H1 (cell line): ENCODE measurements at regions not wholly inside any gene's neighbourhood (a gene's known extent, or its start where the extent isn't known, plus 50 kb on each side); places are given as distances from the start of the nearest gene placed in this dataset.

Experiments used
- CTCF ChIA-PET: fragments of 300-600 bp; sonication (Branson Sonifier 250); formaldehyde crosslinking; loops from one replicate; lab custom pipeline; 2021; ENCODE audit not compliant: partially characterized antibody; lab: Charles Lee
- POLR2A ChIA-PET: fragments of 300-600 bp; sonication (Branson Sonifier 250); formaldehyde crosslinking; loops from one replicate; lab custom pipeline; 2021; ENCODE audit warnings: inconsistent platforms; ENCODE audit not compliant: partially characterized antibody; lab: Charles Lee
- DNase-seq, 2 experiments: peaks; one replicate each; pipeline versions ENCODE4 v3.0.0 to v3.0.0-alpha.2; 2010 to 2022; ENCODE audit warnings: low spot score in 2 of 2, low read depth in 1 of 2, mixed read lengths in 1 of 2
- FAIRE-seq: peaks from 2 replicates; lab custom pipeline; 2011; peaks lifted over from hg19 to GRCh38; lab: Jason Lieb, UNC
- H2AFZ ChIP-seq: 2 replicates; pipeline ENCODE4 v1.8.1; 2012; ENCODE audit warnings: low read length, inconsistent platforms
- H2AK5ac ChIP-seq: 2 replicates; pipeline ENCODE4 v1.6.1; 2013; ENCODE audit warnings: low read depth, low read length
- H2BK120ac ChIP-seq: replicated peaks from 2 replicates; pipeline ENCODE3; 2013; ENCODE audit warnings: low read depth, low read length, inconsistent platforms
- H2BK12ac ChIP-seq: 2 replicates; pipeline ENCODE4 v1.6.1; 2013; ENCODE audit warnings: low read depth, low read length
- H2BK15ac ChIP-seq: 2 replicates; pipeline ENCODE4 v1.6.1; 2013; ENCODE audit warnings: low read length
- H2BK20ac ChIP-seq: 2 replicates; pipeline ENCODE4 v1.6.1; 2013; ENCODE audit warnings: low read length
- H2BK5ac ChIP-seq: 2 replicates; pipeline ENCODE4 v1.6.1; 2013; ENCODE audit warnings: low read depth, low read length
- H3K14ac ChIP-seq: 2 replicates; pipeline ENCODE4 v1.6.1; 2013; ENCODE audit warnings: inconsistent platforms; ENCODE audit not compliant: insufficient read length
- H3K18ac ChIP-seq: 2 replicates; pipeline ENCODE4 v1.6.1; 2013; ENCODE audit warnings: low read length; ENCODE audit errors: extremely low read depth
- H3K23ac ChIP-seq: 2 replicates; pipeline ENCODE4 v1.6.1; 2013; ENCODE audit warnings: inconsistent platforms; ENCODE audit not compliant: insufficient read length
- H3K23me2 ChIP-seq: 2 replicates; pipeline ENCODE4 v1.6.1; 2013; ENCODE audit warnings: low read depth, low read length
- H3K27ac ChIP-seq: 2 replicates; pipeline ENCODE4 v1.6.1; 2011; ENCODE audit warnings: low read depth, low read length, inconsistent platforms
- H3K27me3 ChIP-seq, 4 experiments: replicated peaks in 1 of 4; 1 replicate in 1 of 4; 2 replicates in 3 of 4; pipeline versions ENCODE4 v1.6.1 to v1.8.1; 2011 to 2013; ENCODE audit warnings: low read length in 3 of 4, mild to moderate bottlenecking in 3 of 4, inconsistent platforms in 2 of 4, mixed read lengths in 2 of 4, moderate library complexity in 1 of 4; ENCODE audit not compliant: control insufficient read depth in 3 of 4, insufficient read depth in 3 of 4; ENCODE audit errors: extremely low read depth in 1 of 4
- H3K36me3 ChIP-seq, 4 experiments: 2 replicates each; pipeline versions ENCODE4 v1.6.1 to v1.8.1; 2011 to 2013; ENCODE audit warnings: mild to moderate bottlenecking in 4 of 4, low read length in 3 of 4, moderate library complexity in 2 of 4, control low read depth in 1 of 4, inconsistent platforms in 1 of 4; ENCODE audit not compliant: insufficient read depth in 4 of 4, control insufficient read depth in 2 of 4
- H3K4ac ChIP-seq: replicated peaks from 2 replicates; pipeline ENCODE3; 2013; ENCODE audit warnings: low read length, low read depth, mixed read lengths, inconsistent platforms; ENCODE audit not compliant: insufficient read length
- H3K4me1 ChIP-seq, 4 experiments: replicated peaks in 1 of 4; 1 replicate in 1 of 4; 2 replicates in 3 of 4; pipeline versions ENCODE4 v1.6.1 to v1.8.1; 2011 to 2013; ENCODE audit warnings: low read length in 3 of 4, inconsistent platforms in 2 of 4, mixed read lengths in 1 of 4; ENCODE audit not compliant: insufficient read depth in 4 of 4, control insufficient read depth in 3 of 4
- H3K4me2 ChIP-seq, 2 experiments: 2 replicates each; pipeline versions ENCODE4 v1.6.1 to v1.8.1; 2011 to 2013; ENCODE audit warnings: low read depth in 2 of 2, low read length in 2 of 2, control low read depth in 1 of 2, inconsistent platforms in 1 of 2, mild to moderate bottlenecking in 1 of 2; ENCODE audit not compliant: insufficient read depth in 1 of 2
- H3K4me3 ChIP-seq, 4 experiments: fragments of 200-600, 300-600 bp in 1 of 4; sonication (generic), shearing (Covaris generic), sonication (Bioruptor Twin) in 1 of 4; 2 replicates each; pipeline versions ENCODE4 v1.5.1 to v1.8.1; 2011 to 2016; ENCODE audit warnings: low read length in 4 of 4, low read depth in 3 of 4, control low read depth in 2 of 4, inconsistent platforms in 2 of 4, mild to moderate bottlenecking in 2 of 4, mixed read lengths in 1 of 4, moderate library complexity in 1 of 4; ENCODE audit not compliant: insufficient read depth in 2 of 4; ENCODE audit errors: extremely low read depth in 1 of 4
- H3K56ac ChIP-seq: replicated peaks from 2 replicates; pipeline ENCODE3; 2013; ENCODE audit warnings: low read depth, mild to moderate bottlenecking, mixed read lengths, low read length, inconsistent platforms; ENCODE audit not compliant: insufficient read length
- H3K79me1 ChIP-seq: 2 replicates; pipeline ENCODE4 v1.6.1; 2013; ENCODE audit warnings: low read depth, low read length, control low read depth
- H3K79me2 ChIP-seq, 2 experiments: 2 replicates each; pipeline versions ENCODE4 v1.6.1 to v1.8.1; 2012 to 2013; ENCODE audit warnings: low read length in 2 of 2, mild to moderate bottlenecking in 2 of 2, inconsistent platforms in 1 of 2; ENCODE audit not compliant: insufficient read depth in 2 of 2, control insufficient read depth in 1 of 2
- H3K9ac ChIP-seq, 4 experiments: replicated peaks in 1 of 4; 1 replicate in 1 of 4; 2 replicates in 3 of 4; pipeline versions ENCODE4 v1.6.1 to v1.8.1; 2011 to 2013; ENCODE audit warnings: low read depth in 3 of 4, low read length in 3 of 4, control low read depth in 2 of 4, mild to moderate bottlenecking in 2 of 4, moderate library complexity in 2 of 4, inconsistent platforms in 1 of 4; ENCODE audit errors: extremely low read depth in 1 of 4
- H3K9me3 ChIP-seq, 2 experiments: 2 replicates each; pipeline versions ENCODE4 v1.6.1 to v1.8.1; 2012 to 2013; ENCODE audit warnings: mild to moderate bottlenecking in 2 of 2, moderate library complexity in 2 of 2, control low read depth in 1 of 2, inconsistent platforms in 1 of 2, low read depth in 1 of 2, low read length in 1 of 2, mixed read lengths in 1 of 2; ENCODE audit not compliant: insufficient read depth in 2 of 2
- H4K20me1 ChIP-seq, 2 experiments: replicated peaks in 1 of 2; 2 replicates each; pipeline versions ENCODE3 to v1.8.1; 2011 to 2013; ENCODE audit warnings: inconsistent platforms in 2 of 2, low read length in 2 of 2, mild to moderate bottlenecking in 1 of 2; ENCODE audit not compliant: insufficient read depth in 2 of 2, control insufficient read depth in 1 of 2
- H4K5ac ChIP-seq: 2 replicates; pipeline ENCODE4 v1.6.1; 2013; ENCODE audit warnings: low read length, low read depth, mixed read lengths, inconsistent platforms; ENCODE audit not compliant: insufficient read length
- H4K8ac ChIP-seq: 2 replicates; pipeline ENCODE4 v1.8.0; 2013; ENCODE audit warnings: mild to moderate bottlenecking, moderate library complexity, low read length, inconsistent platforms; ENCODE audit not compliant: insufficient read depth; ENCODE audit errors: extremely low read depth
- H4K91ac ChIP-seq: replicated peaks from 2 replicates; pipeline ENCODE3; 2013; ENCODE audit warnings: low read length, mixed read lengths, inconsistent platforms; ENCODE audit not compliant: insufficient read length
- BCL11A ChIP-seq, 2 experiments: IDR thresholded peaks; one replicate each; pipeline ENCODE4 v1.6.1; 2011; ENCODE audit warnings: low read depth in 2 of 2, low read length in 2 of 2, mild to moderate bottlenecking in 2 of 2
- CEBPB ChIP-seq: IDR thresholded peaks from 2 replicates; pipeline ENCODE4 v1.6.1; 2012; ENCODE audit warnings: low read depth, low read length
- GABPA ChIP-seq: IDR thresholded peaks from 2 replicates; pipeline ENCODE4 v1.6.1; 2011; ENCODE audit warnings: mild to moderate bottlenecking, low read length, moderate library complexity, borderline replicate concordance; ENCODE audit not compliant: insufficient read depth
- HDAC2 ChIP-seq, 2 experiments: fragments of 300-600 bp in 1 of 2; sonication (generic) in 1 of 2; IDR thresholded peaks; 2 replicates each; pipeline ENCODE4 v1.6.1; 2011 to 2012; ENCODE audit warnings: low read depth in 2 of 2, low read length in 2 of 2, mild to moderate bottlenecking in 2 of 2, moderate library complexity in 2 of 2, borderline replicate concordance in 1 of 2, inconsistent platforms in 1 of 2
- HDAC6 ChIP-seq: IDR thresholded peaks from one replicate; pipeline ENCODE4 v1.7.1; 2012; ENCODE audit warnings: low read depth, mild to moderate bottlenecking, inconsistent platforms, low read length, moderate library complexity
- JUND ChIP-seq: IDR thresholded peaks from 2 replicates; pipeline ENCODE4 v1.6.1; 2011; ENCODE audit warnings: mild to moderate bottlenecking, improper control_type of control experiment, low read length
- RFX5 ChIP-seq: IDR thresholded peaks from 2 replicates; pipeline ENCODE4 v1.6.1; 2011; ENCODE audit warnings: low read depth, low read length, improper control_type of control experiment, borderline replicate concordance
- TEAD4 ChIP-seq: IDR thresholded peaks from 2 replicates; pipeline ENCODE4 v1.6.1; 2012; ENCODE audit warnings: low read depth, low read length, inconsistent platforms, mixed read lengths
- WGBS, 2 experiments: shearing (Covaris generic) in 1 of 2; methylation state at CpG; one replicate each; pipeline versions ENCODE4 v1.1.6 to v1.1.7; 2013 to 2015; ENCODE audit warnings: low lambda C conversion rate in 2 of 2, mixed read lengths in 2 of 2, inconsistent platforms in 1 of 2, low coverage in 1 of 2, missing lambda C conversion rate in 1 of 2; ENCODE audit not compliant: insufficient replicate concordance in 2 of 2, insufficient coverage in 1 of 2, insufficient read length in 1 of 2; ENCODE audit errors: extremely low coverage in 1 of 2, missing lambda C conversion rate in 1 of 2; 5-methylcytosine and 5-hydroxymethylcytosine counted together

GRCh38 chr15:69906256-69907185 is 191.2 kb downstream of the TLE3 start:
- Histone ChIP-seq H4K20me1 (no peaks in the 10 kb centered on the region), H3K36me3 (no peaks in the 10 kb centered on the region), H3K4ac (no peak overlapping the region), H3K4me3 (no peak overlapping the region), H4K91ac (no peak overlapping the region), H2BK20ac (no peak overlapping the region), H2BK15ac (no peak overlapping the region), H2AFZ (no peak overlapping the region), H3K79me1 (no peaks in the 10 kb centered on the region), H4K8ac (no peak overlapping the region), H3K27me3 (peaks cover 0 to 2% (median 1%) of the 10 kb centered on the region in 4 experiments; a peak in 2 of 7 replicates), H3K18ac (no peak overlapping the region), H4K5ac (no peak overlapping the region), H3K27ac (no peak overlapping the region), H3K4me1 (peaks cover 2 to 14% (median 8%) of the 10 kb centered on the region in 4 experiments; a peak in 6 of 7 replicates), H3K79me2 (no peaks in the 10 kb centered on the region), H3K23me2 (no peaks in the 10 kb centered on the region), H3K9me3 (no peaks in the 10 kb centered on the region), H2BK120ac (no peak overlapping the region), H2BK12ac (no peak overlapping the region), H2BK5ac (no peak overlapping the region), H2AK5ac (no peak overlapping the region), H3K14ac (no peak overlapping the region), H3K9ac (no peak overlapping the region), H3K56ac (no peak overlapping the region), H3K4me2 (no peak overlapping the region), H3K23ac (no peak overlapping the region)
- WGBS, 2 experiments, result 87% methylated on average over 11 of the region's 11 CpGs; no CpG with 5 or more reads in 1 of the 2 experiments
- POLR2A ChIA-PET, result no interaction called here
- DNase-seq, result no peak
- CTCF ChIA-PET, result interaction anchor here (1.8 kb wide), 1 partner anchor 12 kb away, joined by 5 read pairs; no protein-coding TSS in a partner anchor
- TF ChIP-seq BCL11A (IDR thresholded peaks at IDR 0.05; ENCODE audit: low read depth in 2 of 2, low read length in 2 of 2), result no peak
- TF ChIP-seq JUND, result no peak
- no peak for TF ChIP-seq TEAD4
- TF ChIP-seq HDAC6, result no peak
- no peak for TF ChIP-seq HDAC2 (IDR thresholded peaks at IDR 0.05; ENCODE audit: borderline replicate concordance in 1 of 2, low read depth in 2 of 2, low read length in 2 of 2)
- no peak for TF ChIP-seq RFX5
- TF ChIP-seq GABPA, result no peak
- no peak for TF ChIP-seq CEBPB
- FAIRE-seq, result no peak
